IMR-90 (cell line): ENCODE measurements at regions not wholly inside any gene's neighbourhood (a gene's known extent, or its start where the extent isn't known, plus 50 kb on each side); places are given as distances from the start of the nearest gene placed in this dataset.

Experiments
- ATAC-seq: fragments of 200-7000 bp; cut with Tn5 transposase; 2 replicates; pipeline ENCODE4 v1.9.1; 2020; ENCODE audit warnings: low read depth, mild to moderate bottlenecking, moderate library complexity
- BruUV-seq: library from RNA; stranded (reverse); fragments of 400-500 nt; replicated peaks from 2 replicates; lab custom pipeline; 2021; lab: Mats Ljungman, UMichigan
- CTCF ChIA-PET: fragments of 300-600 bp; formaldehyde crosslinking; extraction: SDS; loops from one replicate; lab custom pipeline; 2021; ENCODE audit warnings: antibody characterized with exemption; lab: Yijun Ruan, JAX
- POLR2A ChIA-PET: fragments of 300-600 bp; sonication (Branson Sonifier 250); formaldehyde crosslinking; loops from one replicate; lab custom pipeline; 2022; ENCODE audit warnings: antibody characterized with exemption; ENCODE audit not compliant: unreplicated experiment; lab: Charles Lee
- DNase-seq: peaks from one replicate; pipeline ENCODE4 v3.0.0; 2013
- H2AFZ ChIP-seq: replicated peaks from 2 replicates; pipeline ENCODE3; 2013; ENCODE audit warnings: low read length, mild to moderate bottlenecking; ENCODE audit not compliant: poor library complexity
- H2AK5ac ChIP-seq: 2 replicates; pipeline ENCODE4 v1.6.1; 2013; ENCODE audit warnings: low read depth, low read length, inconsistent platforms
- H2AK9ac ChIP-seq: replicated peaks from 2 replicates; pipeline ENCODE3; 2013; ENCODE audit warnings: mild to moderate bottlenecking, low read depth, low read length, moderate library complexity; ENCODE audit not compliant: poor library complexity
- H2BK120ac ChIP-seq: 2 replicates; pipeline ENCODE4 v1.6.1; 2013; ENCODE audit warnings: low read depth, low read length, inconsistent platforms
- H2BK15ac ChIP-seq: 3 replicates; pipeline ENCODE4 v1.6.1; 2013; ENCODE audit warnings: low read depth, low read length, inconsistent platforms
- H2BK20ac ChIP-seq: 2 replicates; pipeline ENCODE4 v1.6.1; 2013; ENCODE audit warnings: low read depth, mild to moderate bottlenecking, inconsistent platforms, low read length, moderate library complexity
- H2BK5ac ChIP-seq: 2 replicates; pipeline ENCODE4 v1.6.1; 2013; ENCODE audit warnings: mild to moderate bottlenecking, low read depth, low read length, inconsistent platforms; ENCODE audit not compliant: poor library complexity, severe bottlenecking
- H3K14ac ChIP-seq: replicated peaks from 2 replicates; pipeline ENCODE4 v1.6.1; 2013; ENCODE audit warnings: low read depth, low read length, inconsistent platforms
- H3K18ac ChIP-seq: 2 replicates; pipeline ENCODE4 v1.6.1; 2013; ENCODE audit warnings: low read depth, low read length, control low read depth
- H3K23ac ChIP-seq: 2 replicates; pipeline ENCODE4 v1.6.1; 2013; ENCODE audit warnings: low read depth, low read length, inconsistent platforms
- H3K27ac ChIP-seq: 2 replicates; pipeline ENCODE4 v1.5.1; 2013; ENCODE audit warnings: mild to moderate bottlenecking, control low read depth, low read length; ENCODE audit not compliant: insufficient read depth
- H3K27me3 ChIP-seq: 2 replicates; pipeline ENCODE4 v1.6.1; 2013; ENCODE audit warnings: low read length; ENCODE audit not compliant: control insufficient read depth, insufficient read depth
- H3K36me3 ChIP-seq: 2 replicates; pipeline ENCODE4 v1.6.1; 2013; ENCODE audit warnings: low read length, mixed read lengths; ENCODE audit not compliant: control insufficient read depth, insufficient read depth
- H3K4ac ChIP-seq: 2 replicates; pipeline ENCODE4 v1.6.1; 2013; ENCODE audit warnings: low read depth, low read length, inconsistent platforms
- H3K4me1 ChIP-seq: 2 replicates; pipeline ENCODE4 v1.6.1; 2013; ENCODE audit warnings: low read length, mixed read lengths; ENCODE audit not compliant: control insufficient read depth, insufficient read depth
- H3K4me2 ChIP-seq: 2 replicates; pipeline ENCODE4 v1.6.1; 2013; ENCODE audit warnings: low read depth, mild to moderate bottlenecking, control low read depth, low read length, moderate library complexity
- H3K4me3 ChIP-seq: 2 replicates; pipeline ENCODE4 v1.5.1; 2013; ENCODE audit warnings: low read depth, mild to moderate bottlenecking, control low read depth, low read length, moderate library complexity; ENCODE audit not compliant: insufficient read depth
- H3K56ac ChIP-seq: 2 replicates; pipeline ENCODE4 v1.6.1; 2013; ENCODE audit warnings: low read length, inconsistent platforms; ENCODE audit not compliant: insufficient read depth; ENCODE audit errors: extremely low read depth
- H3K79me1 ChIP-seq, 2 experiments: 2 replicates each; pipeline ENCODE4 v1.6.1; 2013; ENCODE audit warnings: low read length in 2 of 2, inconsistent platforms in 1 of 2, low read depth in 1 of 2
- H3K9ac ChIP-seq: 2 replicates; pipeline ENCODE4 v1.6.1; 2013; ENCODE audit warnings: low read depth, low read length, control low read depth
- H3K9me1 ChIP-seq: 2 replicates; pipeline ENCODE4 v1.6.1; 2013; ENCODE audit warnings: low read length, inconsistent platforms; ENCODE audit not compliant: insufficient read depth
- H3K9me3 ChIP-seq: 2 replicates; pipeline ENCODE4 v1.6.1; 2013; ENCODE audit warnings: low read length; ENCODE audit not compliant: control insufficient read depth, insufficient read depth
- H4K20me1 ChIP-seq: 2 replicates; pipeline ENCODE4 v1.6.1; 2013; ENCODE audit warnings: low read length, inconsistent platforms; ENCODE audit not compliant: insufficient read depth
- H4K5ac ChIP-seq: 2 replicates; pipeline ENCODE4 v1.6.1; 2013; ENCODE audit warnings: mild to moderate bottlenecking, low read depth, low read length, control low read depth
- H4K8ac ChIP-seq, 2 experiments: 2 replicates each; pipeline ENCODE4 v1.6.1; 2013; ENCODE audit warnings: low read depth in 2 of 2, low read length in 2 of 2, control low read depth in 1 of 2, inconsistent platforms in 1 of 2
- H4K91ac ChIP-seq: 2 replicates; pipeline ENCODE4 v1.6.1; 2013; ENCODE audit warnings: low read depth, low read length, inconsistent platforms; ENCODE audit not compliant: insufficient read depth
- FOS ChIP-seq: fragments of 150-350 bp; IDR thresholded peaks from 2 replicates; pipeline ENCODE4 v1.6.1; 2016; ENCODE audit warnings: low read depth, low read length
- MXI1 ChIP-seq: IDR thresholded peaks from 2 replicates; pipeline ENCODE4 v1.6.1; 2012; ENCODE audit warnings: low read depth, mild to moderate bottlenecking, low read length, moderate library complexity, borderline replicate concordance
- RFX5 ChIP-seq: IDR thresholded peaks from 2 replicates; pipeline ENCODE4 v1.8.0; 2012; ENCODE audit warnings: low read depth, mild to moderate bottlenecking, low read length, moderate library complexity
- WGBS, 2 experiments: methylation state at CpG; one replicate each; pipeline versions ENCODE4 v1.1.5 to v1.1.7; 2013; ENCODE audit warnings: missing lambda C conversion rate in 2 of 2; ENCODE audit not compliant: insufficient read length in 1 of 2; ENCODE audit errors: extremely low coverage in 2 of 2; 5-methylcytosine and 5-hydroxymethylcytosine counted together
- dilution Hi-C: fragments of 300-500 bp; cut with HindIII; formaldehyde crosslinking; loops from one replicate; pipeline ENCODE4 v1.14.3; 2018; ENCODE audit warnings: low sequenced_read_pairs; ENCODE audit not compliant: unreplicated experiment
- in situ Hi-C: fragments of 300-500 bp; cut with MboI; formaldehyde crosslinking; loops from 3 replicates; pipeline ENCODE4 v1.14.3; 2019; ENCODE audit warnings: low sequenced_read_pairs, inconsistent platforms, mixed read lengths
- intact Hi-C: fragments of 100-400 bp; cut with micrococcal nuclease; formaldehyde crosslinking; loops from 2 replicates; pipeline ENCODE4 v1.10.0; 2022

DNA sequence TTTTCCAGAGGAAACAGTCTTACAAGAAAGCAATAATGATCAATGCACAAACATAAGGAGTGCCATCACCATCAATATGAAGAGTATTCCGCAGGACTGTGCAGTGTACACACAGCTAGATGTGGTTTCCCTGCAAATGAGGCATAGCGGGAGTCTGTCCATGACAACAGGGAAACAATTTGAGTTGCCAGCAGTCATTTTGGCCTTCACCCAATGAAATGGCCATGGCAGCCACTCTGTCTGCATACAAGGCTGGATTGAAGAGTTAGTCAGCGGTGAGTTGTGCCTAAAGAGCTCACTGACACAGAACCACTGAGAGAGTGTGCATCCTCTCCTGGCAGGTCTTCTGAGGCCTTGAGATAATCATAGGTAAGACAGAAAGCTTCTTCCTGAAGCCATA lies 303.3 kb downstream of the IPMK start:
- H3K14ac ChIP-seq = no peak overlapping the region
- H2BK120ac ChIP-seq = no peak overlapping the region
- H3K9me3 ChIP-seq = no peaks in the 10 kb centered on the region
- no peak overlapping the region for H2AK5ac ChIP-seq
- intact Hi-C loops (no loop called here), in situ Hi-C loops (no loop called here), dilution Hi-C loops (no loop called here)
- no peak overlapping the region for H3K4me3 ChIP-seq
- H2BK5ac ChIP-seq = no peak overlapping the region
- no peak overlapping the region for H3K56ac ChIP-seq
- H3K79me1 ChIP-seq = no peaks in the 10 kb centered on the region
- no peak overlapping the region for H2BK15ac ChIP-seq
- H3K36me3 ChIP-seq = no peaks in the 10 kb centered on the region
- no peak overlapping the region for H2BK20ac ChIP-seq
- H3K4me2 ChIP-seq = no peak overlapping the region
- no peak for TF ChIP-seq RFX5
- TF ChIP-seq FOS = no peak
- TF ChIP-seq MXI1 = no peak
- no peak overlapping the region for H3K4ac ChIP-seq
- H3K9me1 ChIP-seq = no peaks in the 10 kb centered on the region; the same call in 1 of the 2 replicates
- H3K27me3 ChIP-seq = no peaks in the 10 kb centered on the region
- H3K27ac ChIP-seq = no peak overlapping the region
- DNase-seq = peak; percentile 74
- ATAC-seq = peak; percentile 49
- no peak overlapping the region for H4K5ac ChIP-seq
- no peak overlapping the region for H3K23ac ChIP-seq
- H3K9ac ChIP-seq = no peak overlapping the region
- no peak overlapping the region for H2AK9ac ChIP-seq
- WGBS, 2 experiments = 40% methylated on average over 2 of the region's 3 CpGs; no CpG with 5 or more reads in 1 of the 2 experiments
- no peaks in the 10 kb centered on the region for H4K20me1 ChIP-seq
- H4K8ac ChIP-seq = no peak overlapping the region
- no peak overlapping the region for H4K91ac ChIP-seq
- ChIA-PET POLR2A (no interaction called here), CTCF (no interaction called here)
- BruUV-seq = no TSS peak
- no peaks in the 10 kb centered on the region for H3K4me1 ChIP-seq
- peak overlapping the region; percentile 65 for H2AFZ ChIP-seq
- no peak overlapping the region for H3K18ac ChIP-seq
